NCI-H82 treated with DMSO at 0.1 percent for 48 hours (cell line): ENCODE measurements at regions not wholly inside any gene's neighbourhood (a gene's known extent, or its start where the extent isn't known, plus 50 kb on each side); places are given as distances from the start of the nearest gene placed in this dataset.

Source experiments
- DNase-seq: peaks from one replicate; lab custom pipeline; 2025; ENCODE audit not compliant: unreplicated experiment; lab: John Stamatoyannopoulos, UW

DNA sequence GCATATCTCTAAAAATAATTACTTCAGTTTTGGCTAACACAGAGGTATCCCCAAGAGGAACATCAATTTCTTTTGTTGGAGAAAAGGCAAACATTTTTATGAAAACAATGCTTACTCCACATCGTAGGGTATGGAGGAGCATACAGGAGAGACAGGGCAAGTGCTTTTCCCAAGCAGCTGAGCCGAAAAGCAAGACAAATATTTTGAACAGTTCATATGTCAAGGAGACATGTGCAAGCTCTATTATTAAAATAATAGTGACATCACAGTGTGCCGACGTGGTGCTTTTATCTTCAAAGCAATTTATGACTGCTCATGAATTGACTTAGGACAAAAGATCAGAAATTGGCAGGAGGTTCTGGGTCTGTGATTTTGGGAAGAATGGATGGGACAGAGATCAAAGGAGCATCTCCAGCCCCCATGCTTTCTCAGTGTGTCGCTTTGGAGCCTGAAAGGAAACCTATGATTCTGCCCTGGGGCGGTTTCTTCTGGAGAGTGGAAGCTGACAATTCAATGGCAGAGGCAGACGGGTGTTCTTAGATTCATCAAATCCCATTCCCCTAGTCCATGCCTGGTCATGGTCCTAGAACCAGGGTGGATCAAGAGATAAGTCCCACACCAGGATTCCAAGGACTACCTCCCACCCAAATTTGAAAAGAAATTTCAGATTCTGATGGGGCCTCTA, 97.1 kb downstream of the JCAD start:
- DNase-seq = no peak

- no peak for DNase-seq
Measured at GRCh38 chr10:29961351-29961750, 98.0 kb downstream of the JCAD start.

DNA sequence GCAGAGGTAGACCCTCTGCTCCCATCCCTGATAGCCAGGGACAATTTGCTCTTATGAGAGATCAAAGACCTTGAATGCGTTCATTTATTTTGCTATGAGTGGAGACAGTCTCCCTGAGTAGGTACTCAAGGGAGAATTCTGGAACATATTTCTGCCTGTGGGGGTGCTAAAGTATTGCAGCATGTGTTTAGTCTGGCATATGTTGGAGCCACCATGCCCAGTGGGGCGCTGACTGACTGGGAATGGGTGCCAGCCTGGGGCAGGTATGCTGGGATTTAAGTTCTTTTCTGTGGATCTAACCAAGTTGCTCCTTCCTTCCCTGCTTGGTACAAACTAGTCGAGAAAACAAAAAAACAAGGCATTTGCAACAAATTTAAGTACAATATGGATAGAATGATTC, 99.1 kb downstream of the JCAD start:
- no peak for DNase-seq

GRCh38 chr10:29959586-29959985, 99.8 kb downstream of the JCAD start:
- DNase-seq = no peak

DNA sequence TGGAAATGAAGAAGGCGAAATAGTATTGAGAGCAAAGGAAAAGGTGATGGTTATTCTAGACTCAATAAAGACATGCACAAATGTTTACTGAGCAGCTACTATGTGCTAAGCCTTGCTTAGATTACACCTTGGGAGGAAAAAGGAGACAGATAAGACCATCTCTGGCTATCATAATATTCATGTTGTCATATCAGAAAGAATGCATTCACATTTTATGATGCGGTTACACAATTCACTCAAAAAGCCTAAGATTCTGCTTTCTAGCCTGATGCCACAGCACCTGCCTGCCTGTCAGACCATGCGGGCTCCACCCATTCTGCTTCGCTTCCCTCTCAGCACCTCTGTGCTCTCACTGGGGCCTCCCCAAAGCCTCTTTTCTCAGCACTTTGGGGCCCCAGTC, 100.9 kb downstream of the JCAD start:
- DNase-seq = no peak

DNA sequence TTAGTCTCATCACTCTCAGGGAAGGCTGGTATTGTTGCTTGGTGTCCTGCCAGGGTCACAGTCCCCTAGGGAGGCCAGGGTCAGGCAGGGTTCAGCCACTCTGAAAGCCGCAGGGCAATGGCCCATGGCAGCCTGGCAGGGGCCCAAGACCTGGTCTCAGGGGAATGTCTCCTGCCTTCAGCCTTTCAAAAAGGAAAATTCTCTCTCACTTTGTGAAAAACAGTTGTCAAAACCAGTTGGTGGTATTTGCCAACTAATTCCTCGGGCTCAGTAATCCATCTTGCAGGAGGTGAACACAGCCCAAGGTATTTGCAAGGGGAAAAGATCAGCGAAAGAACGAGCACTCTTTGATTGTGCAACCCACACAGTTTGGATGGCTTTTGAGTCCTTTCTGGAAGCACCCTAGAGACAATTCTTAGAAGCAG, 101.5 kb downstream of the JCAD start:
- DNase-seq = no peak

DNA sequence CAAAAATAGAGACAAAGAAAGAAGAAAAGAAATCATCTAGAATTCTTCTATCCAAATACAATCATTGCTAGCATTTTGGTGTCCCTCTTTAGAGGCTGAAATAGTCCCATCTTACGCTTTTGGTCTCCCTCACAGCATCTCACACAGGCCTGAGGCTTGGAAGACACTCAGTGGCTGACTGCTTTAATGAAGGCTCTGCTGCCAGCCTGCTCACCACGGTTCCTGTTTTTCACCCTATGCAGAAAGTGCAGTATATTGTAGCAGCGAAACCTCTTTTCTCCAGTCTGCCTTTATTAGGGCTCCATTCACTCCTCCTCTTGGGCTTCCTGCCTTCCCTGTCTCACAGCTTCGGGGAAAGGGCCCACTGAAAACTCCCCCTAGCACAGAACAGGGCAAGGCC, 102.2 kb downstream of the JCAD start:
- no peak for DNase-seq

DNA sequence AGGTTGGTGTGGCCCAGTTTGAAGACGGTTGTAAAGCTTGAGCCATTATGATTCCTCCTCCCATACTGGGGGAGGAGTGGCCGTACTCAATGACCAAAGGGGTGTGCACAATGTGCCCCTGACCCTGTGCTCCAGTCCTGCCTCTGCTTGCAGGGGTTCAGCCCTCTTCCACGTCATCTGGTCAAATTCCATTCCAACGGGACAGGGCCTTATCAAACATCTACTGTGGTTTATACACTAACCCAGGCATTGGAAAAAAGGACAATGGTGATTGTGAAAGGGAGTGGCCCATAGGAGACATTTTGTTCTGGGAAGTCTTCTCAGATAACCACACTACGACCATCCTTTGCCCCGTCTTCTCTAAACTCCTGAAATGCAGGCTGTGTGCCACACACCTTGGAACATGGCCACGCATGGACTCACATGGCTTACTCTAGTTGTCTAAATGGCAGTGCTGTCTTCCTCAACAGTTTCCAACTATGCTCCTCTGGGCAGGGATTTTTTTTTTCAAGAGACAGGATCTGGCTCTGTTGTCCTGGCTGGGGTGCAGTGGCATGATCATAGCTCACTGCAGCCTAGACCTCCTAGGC, 103.0 kb downstream of the JCAD start:
- DNase-seq = no peak

DNA sequence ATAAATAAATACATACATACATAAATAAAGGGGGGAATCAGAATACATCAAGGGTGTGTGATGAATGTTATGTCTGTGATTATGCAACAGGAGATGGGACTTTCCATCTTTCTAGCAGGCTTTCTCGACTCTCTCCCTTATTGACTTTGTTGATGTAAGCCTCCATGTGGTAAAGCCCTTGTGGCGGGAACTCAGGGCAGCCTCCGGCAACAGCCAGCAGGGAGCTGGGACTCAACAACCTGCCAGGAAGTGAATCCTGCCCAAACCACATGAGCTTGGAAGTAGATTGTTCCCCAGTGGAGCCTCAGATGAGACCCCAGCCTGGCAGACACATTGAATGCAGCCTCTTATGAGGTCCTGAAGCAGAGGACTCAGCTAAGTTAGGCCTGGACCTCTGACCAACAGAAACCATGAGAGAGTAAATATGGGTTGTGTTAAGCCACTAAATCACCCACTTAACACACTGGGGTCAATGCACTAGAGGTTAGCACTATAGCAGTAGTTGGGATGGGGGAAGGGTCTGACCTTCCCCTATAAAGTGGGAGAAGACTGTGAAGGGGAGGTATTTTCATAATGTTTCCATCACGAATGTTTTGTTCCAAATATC, 104.0 kb downstream of the JCAD start:
- DNase-seq = no peak

- DNase-seq = no peak
Measured at GRCh38 chr10:29951441-29951931, 107.9 kb downstream of the JCAD start.

GRCh38 chr10:29950391-29950790, 109.0 kb downstream of the JCAD start:
- no peak for DNase-seq

DNA sequence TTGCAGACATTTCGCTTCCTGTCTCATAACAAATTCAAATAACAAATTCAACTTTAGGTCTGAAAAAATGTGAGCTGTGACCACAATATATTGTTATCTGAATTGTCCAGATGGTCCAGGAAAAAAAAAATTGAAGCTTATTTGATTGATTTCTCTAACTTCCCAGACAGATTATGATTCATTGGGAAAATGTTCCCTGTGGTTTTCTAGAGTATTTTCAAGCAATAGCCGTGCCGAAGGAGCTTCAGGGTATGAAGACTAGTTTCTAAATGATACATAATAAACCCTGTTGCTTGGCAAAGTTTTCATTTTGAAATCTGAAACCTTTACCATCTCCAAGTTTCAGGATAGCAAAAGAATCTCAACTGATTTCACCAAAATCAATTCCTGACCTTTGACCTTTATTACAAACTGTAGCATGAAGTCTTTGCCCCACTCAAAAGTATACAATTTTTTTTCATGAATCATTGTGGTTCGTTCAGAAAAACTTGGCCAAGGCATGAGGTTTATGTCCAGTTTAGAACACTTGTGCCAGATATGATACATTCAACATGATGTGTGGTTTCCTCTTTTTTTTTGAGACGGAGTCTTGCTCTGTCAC, 109.9 kb downstream of the JCAD start:
- DNase-seq = no peak

GRCh38 chr10:29948881-29949355, 110.5 kb downstream of the JCAD start:
- no peak for DNase-seq

DNA sequence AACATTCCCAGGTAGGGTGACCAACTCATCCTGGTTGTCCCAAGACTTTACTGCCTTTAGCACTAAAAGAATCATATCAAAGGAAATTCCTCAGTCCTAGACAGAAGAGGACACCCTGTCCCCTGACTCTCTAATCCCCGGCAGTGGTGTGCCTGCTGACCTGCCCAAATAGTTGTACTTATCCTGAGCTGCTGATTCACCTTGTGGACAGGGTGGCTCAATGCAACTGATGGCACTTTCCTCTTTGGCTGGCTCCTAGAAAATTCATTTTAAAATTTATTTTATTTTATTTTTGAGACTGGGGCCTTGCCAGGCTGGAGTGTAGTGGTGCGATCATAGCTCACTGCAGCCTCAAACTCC, 111.7 kb downstream of the JCAD start:
- DNase-seq = no peak

DNA sequence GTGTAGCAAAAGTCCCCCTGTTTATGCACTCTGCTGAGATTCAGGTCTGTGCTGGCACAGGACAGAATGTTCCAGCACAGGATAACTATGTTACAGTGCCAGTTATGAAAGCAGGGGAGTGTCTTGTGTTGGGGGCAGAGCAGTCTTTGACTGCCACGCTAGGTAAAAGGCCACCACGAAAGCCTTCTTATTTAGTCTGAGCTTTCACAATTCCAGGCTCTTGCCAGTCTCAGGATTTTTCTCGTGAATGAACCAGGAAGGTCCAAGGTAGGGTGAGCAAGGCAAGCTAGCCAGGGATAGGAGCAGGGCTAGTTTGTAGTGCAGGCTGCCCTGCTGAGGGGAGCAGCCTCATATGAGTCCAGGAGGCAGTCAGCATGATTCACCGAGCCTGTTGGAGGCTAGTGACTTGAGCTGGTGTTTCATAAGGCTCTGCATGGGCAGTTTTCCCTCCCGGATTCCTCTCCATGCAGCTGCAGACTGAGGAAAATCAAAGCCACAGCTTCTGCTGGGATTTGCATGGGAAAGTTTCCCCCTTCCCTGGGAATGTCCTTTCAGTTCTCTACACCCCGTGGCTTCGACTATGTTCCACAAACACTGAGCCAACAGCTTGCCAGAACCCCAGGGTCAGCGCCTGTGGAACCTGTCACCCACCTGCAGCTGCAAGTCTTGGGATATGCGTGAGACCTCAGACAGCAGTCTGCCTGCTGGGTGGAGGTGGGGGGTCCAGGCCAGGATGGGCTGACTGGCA, 112.3 kb downstream of the JCAD start:
- no peak for DNase-seq

DNA sequence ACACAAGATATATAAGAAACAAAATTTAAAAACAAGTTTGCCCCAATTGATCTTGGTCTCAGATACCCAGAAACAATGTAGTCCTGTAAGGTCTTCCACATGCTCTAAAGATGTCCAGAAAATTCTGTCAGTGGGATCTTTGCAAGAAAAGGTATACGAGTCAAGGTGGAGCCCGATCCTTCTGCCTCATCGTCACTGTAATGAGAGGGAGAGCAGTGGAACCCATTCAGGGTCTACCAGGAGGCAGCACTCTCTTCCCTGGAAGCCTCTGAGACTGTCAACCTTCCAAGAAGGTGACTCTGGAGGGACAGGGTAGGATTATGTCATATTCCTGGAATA, 112.8 kb downstream of the JCAD start:
- DNase-seq = no peak

GRCh38 chr10:29941476-29941875, 117.9 kb downstream of the JCAD start:
- DNase-seq = no peak

DNA sequence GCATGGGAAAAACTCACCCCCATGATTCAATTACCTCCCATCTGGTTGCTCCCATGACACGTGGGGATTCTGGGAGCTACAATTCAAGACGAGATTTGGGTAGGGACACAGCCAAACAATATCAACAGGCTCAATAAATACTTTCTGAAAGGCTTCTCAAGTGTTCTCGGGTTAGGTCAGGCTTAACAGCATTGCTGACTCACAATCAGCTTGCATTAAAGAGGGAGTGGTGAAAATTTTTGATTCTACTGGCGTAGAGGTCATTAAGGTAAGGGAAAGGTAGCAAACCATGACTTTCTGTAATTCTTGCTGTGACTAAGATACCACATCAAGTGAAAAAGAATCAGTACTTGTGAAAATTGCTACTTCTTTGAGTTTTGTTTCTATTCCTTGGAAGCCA, 126.4 kb downstream of the JCAD start:
- DNase-seq = no peak

- DNase-seq = no peak
Measured at GRCh38 chr10:29931833-29932232, 127.6 kb downstream of the JCAD start.

DNA sequence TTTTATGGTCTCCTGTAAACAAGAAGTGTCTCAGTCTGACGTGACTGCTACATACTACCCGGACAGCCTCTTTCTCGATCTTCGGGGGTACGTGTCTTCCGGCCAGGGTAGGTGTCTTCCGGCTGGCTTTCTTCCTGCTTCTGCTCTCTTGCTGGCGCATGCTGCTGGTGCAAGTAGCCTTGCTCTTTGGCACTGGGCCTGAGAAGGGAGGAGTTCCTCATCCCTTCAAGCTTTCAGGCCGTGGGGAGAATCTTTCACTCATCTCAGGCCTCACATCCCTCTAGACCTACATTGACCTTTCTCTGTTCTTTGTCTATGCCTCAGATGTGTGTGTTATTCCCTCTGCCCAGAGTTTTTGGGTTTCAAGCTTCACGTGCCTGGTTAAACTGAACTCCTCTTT, 130.4 kb downstream of the JCAD start:
- DNase-seq = no peak

GRCh38 chr10:29926693-29927048, 132.7 kb downstream of the JCAD start:
- DNase-seq = no peak
